IMR-90 (cell line): ENCODE measurements at regions not wholly inside any gene's neighbourhood (a gene's known extent, or its start where the extent isn't known, plus 50 kb on each side); places are given as distances from the start of the nearest gene placed in this dataset.

Source experiments
- BHLHE40 ChIP-seq: fragments of 150-350 bp; IDR thresholded peaks from 2 replicates; pipeline ENCODE4 v1.6.1; 2016; ENCODE audit warnings: mild to moderate bottlenecking, low read depth, low read length
- CEBPB ChIP-seq: IDR thresholded peaks from 2 replicates; pipeline ENCODE4 v1.6.1; 2012; ENCODE audit warnings: low read depth, low read length, improper control_type of control experiment
- CHD1 ChIP-seq: IDR thresholded peaks from 2 replicates; pipeline ENCODE4 v1.6.1; 2012; ENCODE audit warnings: low read depth, low read length, improper control_type of control experiment
- CTCF ChIP-seq: conservative IDR thresholded peaks from 2 replicates; pipeline ENCODE4 v1.5.1; 2012; ENCODE audit warnings: mild to moderate bottlenecking, low read depth, low read length, improper control_type of control experiment
- FOS ChIP-seq: fragments of 150-350 bp; IDR thresholded peaks from 2 replicates; pipeline ENCODE4 v1.6.1; 2016; ENCODE audit warnings: low read depth, low read length
- MAFK ChIP-seq: IDR thresholded peaks from 2 replicates; pipeline ENCODE4 v1.6.1; 2012; ENCODE audit warnings: low read depth, low read length, improper control_type of control experiment
- NFE2L2 ChIP-seq: fragments of 150-350 bp; IDR thresholded peaks from 2 replicates; pipeline ENCODE4 v1.6.1; 2016; ENCODE audit warnings: low read depth, mild to moderate bottlenecking, low read length
- POLR2A ChIP-seq: IDR thresholded peaks from 2 replicates; pipeline ENCODE4 v1.6.1; 2012; ENCODE audit warnings: mild to moderate bottlenecking, low read depth, low read length
- RAD21 ChIP-seq: IDR thresholded peaks from 2 replicates; pipeline ENCODE4 v1.6.1; 2012; ENCODE audit warnings: low read length, improper control_type of control experiment
- RCOR1 ChIP-seq: IDR thresholded peaks from 2 replicates; pipeline ENCODE4 v1.6.1; 2012; ENCODE audit warnings: mild to moderate bottlenecking, low read length, improper control_type of control experiment; ENCODE audit not compliant: insufficient replicate concordance
- RFX5 ChIP-seq: IDR thresholded peaks from 2 replicates; pipeline ENCODE4 v1.8.0; 2012; ENCODE audit warnings: low read depth, mild to moderate bottlenecking, low read length, moderate library complexity
- USF2 ChIP-seq: fragments of 150-350 bp; IDR thresholded peaks from 2 replicates; pipeline ENCODE4 v1.6.1; 2017; ENCODE audit warnings: mild to moderate bottlenecking, antibody characterized with exemption, low read length, low read depth

- TF ChIP-seq RFX5 = no peak
- TF ChIP-seq CTCF = no peak
- no peak for TF ChIP-seq RAD21
- TF ChIP-seq POLR2A = no peak
- no peak for TF ChIP-seq RCOR1
- TF ChIP-seq USF2 = no peak
- TF ChIP-seq CEBPB = no peak
- no peak for TF ChIP-seq MAFK
- TF ChIP-seq BHLHE40 = no peak
- no peak for TF ChIP-seq CHD1
- TF ChIP-seq NFE2L2 = no peak
- no peak for TF ChIP-seq FOS
Measured at GRCh38 chr6:48614326-48614725, 503.3 kb upstream of the PTCHD4 start.
